ENCODE measurements at regions not wholly inside any gene's neighbourhood (a gene's known extent, or its start where the extent isn't known, plus 50 kb on each side); places are given as distances from the start of the nearest gene placed in this dataset.

GRCh38 chr3:107220538-107220937 lies 156.7 kb upstream of the CCDC54 start:
- DNase-seq (no peak), ATAC-seq (ENCODE audit: insufficient read depth, low FRiP score) (no peak)
- Histone ChIP-seq H3K4me1 (ENCODE audit: control insufficient read depth in 5 of 5, insufficient read depth in 5 of 5, low read length in 5 of 5) (peaks cover 0 to 23% (median 5%) of the 10 kb centered on the region in 5 donors), H3K9me3 (ENCODE audit: control insufficient read depth in 4 of 4, insufficient read depth in 3 of 4, low read length in 3 of 4) (no peaks in the 10 kb centered on the region), H3K27ac (ENCODE audit: low read depth in 1 of 2, low read length in 1 of 2) (no peak overlapping the region), H3K27me3 (ENCODE audit: control insufficient read depth in 3 of 3, insufficient read depth in 3 of 3, low read length in 2 of 3) (no peaks in the 10 kb centered on the region), H3K4me3 (no peak overlapping the region), H3K9ac (ENCODE audit: insufficient read depth in 1 of 2, low read length in 2 of 2) (no peak overlapping the region), H3K36me3 (ENCODE audit: control insufficient read depth in 4 of 4, insufficient read depth in 4 of 4, low read length in 4 of 4) (no peaks in the 10 kb centered on the region)
- no peak for TF ChIP-seq CTCF (IDR thresholded peaks at IDR 0.05; ENCODE audit: control extremely low read depth, extremely low read depth)
- WGBS, 2 donors, result 72 to 88% methylated on average over 1 of the region's 1 CpG

DNA sequence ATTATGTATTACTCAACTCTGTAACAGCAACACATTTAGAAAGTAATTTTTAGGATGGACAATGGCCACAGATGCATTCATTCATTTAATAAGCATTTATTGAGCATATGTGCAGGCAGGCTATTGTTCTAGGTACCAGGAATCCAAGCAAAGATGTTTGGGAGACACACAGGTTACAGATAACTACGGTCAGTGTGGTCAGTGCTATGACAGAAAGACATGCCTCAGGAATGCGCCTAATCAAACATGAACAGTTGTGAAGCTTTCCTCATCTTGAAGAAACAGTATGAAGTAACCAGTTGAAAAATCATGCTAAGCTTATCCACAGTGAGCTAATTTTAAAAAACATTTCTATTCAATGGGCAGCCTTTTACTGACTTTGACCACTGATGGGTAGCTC lies 155.4 kb upstream of the CCDC54 start:
- peaks cover 0 to 2% (median 0%) of the 10 kb centered on the region in 4 donors for H3K9me3 ChIP-seq (ENCODE audit: control insufficient read depth in 4 of 4, insufficient read depth in 3 of 4, low read length in 3 of 4)
- no peaks in the 10 kb centered on the region for H3K27me3 ChIP-seq (ENCODE audit: control insufficient read depth in 3 of 3, insufficient read depth in 3 of 3, low read length in 2 of 3)
- 92% methylated on average over 2 of the region's 2 CpGs for WGBS, 2 donors
- ATAC-seq (ENCODE audit: insufficient read depth, low FRiP score) (no peak), DNase-seq (no peak)
- H3K4me3 ChIP-seq, result no peak overlapping the region
- TF ChIP-seq CTCF (IDR thresholded peaks at IDR 0.05; ENCODE audit: control extremely low read depth, extremely low read depth), result no peak
- peak overlapping the region in 1 of 2 donors; percentile 45 for H3K27ac ChIP-seq (ENCODE audit: low read depth in 1 of 2, low read length in 1 of 2)
- peaks cover 0 to 23% (median 5%) of the 10 kb centered on the region in 5 donors for H3K4me1 ChIP-seq (ENCODE audit: control insufficient read depth in 5 of 5, insufficient read depth in 5 of 5, low read length in 5 of 5)
- no peaks in the 10 kb centered on the region for H3K36me3 ChIP-seq (ENCODE audit: control insufficient read depth in 4 of 4, insufficient read depth in 4 of 4, low read length in 4 of 4)
- H3K9ac ChIP-seq (ENCODE audit: insufficient read depth in 1 of 2, low read length in 2 of 2), result no peak overlapping the region

GRCh38 chr3:107222907-107223306 lies 154.3 kb upstream of the CCDC54 start:
- peaks cover 0 to 2% (median 0%) of the 10 kb centered on the region in 4 donors for H3K9me3 ChIP-seq (ENCODE audit: control insufficient read depth in 4 of 4, insufficient read depth in 3 of 4, low read length in 3 of 4)
- no peaks in the 10 kb centered on the region for H3K27me3 ChIP-seq (ENCODE audit: control insufficient read depth in 3 of 3, insufficient read depth in 3 of 3, low read length in 2 of 3)
- DNase-seq (peak in 2 of 3 donors; percentile 81 to 82), ATAC-seq (ENCODE audit: insufficient read depth, low FRiP score) (no peak)
- TF ChIP-seq CTCF (IDR thresholded peaks at IDR 0.05; ENCODE audit: control extremely low read depth, extremely low read depth), result no peak
- H3K4me1 ChIP-seq (ENCODE audit: control insufficient read depth in 5 of 5, insufficient read depth in 5 of 5, low read length in 5 of 5), result peaks cover 0 to 23% (median 5%) of the 10 kb centered on the region in 5 donors
- H3K9ac ChIP-seq (ENCODE audit: insufficient read depth in 1 of 2, low read length in 2 of 2), result peak overlapping the region in 1 of 2 donors; percentile 57
- no peaks in the 10 kb centered on the region for H3K36me3 ChIP-seq (ENCODE audit: control insufficient read depth in 4 of 4, insufficient read depth in 4 of 4, low read length in 4 of 4)
- H3K27ac ChIP-seq (ENCODE audit: low read depth in 1 of 2, low read length in 1 of 2), result no peak overlapping the region
- WGBS, 2 donors, result 60 to 73% methylated on average over 4 of the region's 4 CpGs
- no peak overlapping the region for H3K4me3 ChIP-seq

DNA sequence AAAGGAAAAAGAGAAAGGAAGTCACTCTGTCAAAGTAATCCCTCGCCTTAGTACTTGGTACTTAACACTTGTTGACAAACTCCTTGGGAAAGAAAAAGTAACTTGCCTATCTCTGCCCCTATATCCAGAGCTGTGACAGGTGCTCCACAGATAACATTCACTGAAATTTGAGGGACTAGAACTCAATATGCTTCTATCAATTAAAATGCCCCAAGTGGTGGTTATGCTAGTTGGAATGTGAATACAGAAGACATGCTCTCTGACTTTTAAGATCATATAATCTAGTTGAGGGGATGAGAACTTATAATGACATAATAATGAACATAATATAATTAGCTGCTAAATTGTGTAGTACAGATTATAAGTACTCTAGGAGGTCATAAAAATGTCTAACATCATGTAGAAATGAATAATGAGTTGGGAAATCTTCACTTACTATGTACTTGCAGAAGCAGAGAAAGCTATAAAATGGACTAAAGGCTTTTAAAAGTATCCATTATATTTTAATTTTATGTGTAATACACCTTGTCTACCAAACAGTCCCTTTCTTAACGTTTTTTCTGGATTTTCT lies 153.1 kb upstream of the CCDC54 start:
- no peak for ATAC-seq (ENCODE audit: insufficient read depth, low FRiP score)
- WGBS, 2 donors, result 61 to 76% methylated on average over 2 of the region's 2 CpGs
- Histone ChIP-seq H3K36me3 (ENCODE audit: control insufficient read depth in 4 of 4, insufficient read depth in 4 of 4, low read length in 4 of 4) (no peaks in the 10 kb centered on the region), H3K27ac (ENCODE audit: low read depth in 1 of 2, low read length in 1 of 2) (no peak overlapping the region), H3K4me1 (ENCODE audit: control insufficient read depth in 5 of 5, insufficient read depth in 5 of 5, low read length in 5 of 5) (peaks cover 0 to 23% (median 2%) of the 10 kb centered on the region in 5 donors), H3K4me3 (no peak overlapping the region), H3K27me3 (ENCODE audit: control insufficient read depth in 3 of 3, insufficient read depth in 3 of 3, low read length in 2 of 3) (no peaks in the 10 kb centered on the region), H3K9me3 (ENCODE audit: control insufficient read depth in 4 of 4, insufficient read depth in 3 of 4, low read length in 3 of 4) (peaks cover 0 to 2% (median 0%) of the 10 kb centered on the region in 4 donors), H3K9ac (ENCODE audit: insufficient read depth in 1 of 2, low read length in 2 of 2) (no peak overlapping the region)
- no peak for TF ChIP-seq CTCF (IDR thresholded peaks at IDR 0.05; ENCODE audit: control extremely low read depth, extremely low read depth)
- DNase-seq, result peak in 2 of 3 donors; percentile 44 to 53
